OCI-LY7 (cell line): ENCODE measurements at regions not wholly inside any gene's neighbourhood (a gene's known extent, or its start where the extent isn't known, plus 50 kb on each side); places are given as distances from the start of the nearest gene placed in this dataset.

Experiments
- BruUV-seq: library from RNA; stranded (reverse); fragments of 400-500 nt; replicated peaks from 2 replicates; lab custom pipeline; 2021; lab: Mats Ljungman, UMichigan
- CTCF ChIA-PET: fragments of 300-600 bp; sonication (Branson Sonifier 250); formaldehyde crosslinking; loops from one replicate; lab custom pipeline; 2022; ENCODE audit warnings: antibody characterized with exemption; ENCODE audit not compliant: unreplicated experiment; lab: Charles Lee
- POLR2A ChIA-PET: fragments of 300-600 bp; sonication (Branson Sonifier 250); formaldehyde crosslinking; loops from one replicate; lab custom pipeline; 2022; ENCODE audit warnings: antibody characterized with exemption; lab: Charles Lee
- DNase-seq: peaks from one replicate; pipeline ENCODE4 v3.0.0-alpha.2; 2015; ENCODE audit warnings: low spot score
- H2AFZ ChIP-seq: fragments of 200-600 bp; sonication (generic), shearing (Covaris generic); 2 replicates; pipeline ENCODE4 v1.6.1; 2014; ENCODE audit warnings: mild to moderate bottlenecking, antibody characterized with exemption, low read length, moderate library complexity
- H3K27ac ChIP-seq: fragments of 200-600 bp; sonication (generic); 2 replicates; pipeline ENCODE4 v1.5.1; 2014; ENCODE audit warnings: mixed run types, low read depth, mild to moderate bottlenecking, moderate library complexity, low read length, inconsistent platforms; ENCODE audit not compliant: poor library complexity, severe bottlenecking
- H3K36me3 ChIP-seq: fragments of 200-600 bp; sonication (generic); 2 replicates; pipeline ENCODE4 v1.6.1; 2014; ENCODE audit warnings: mild to moderate bottlenecking, antibody characterized with exemption, low read length, moderate library complexity, mixed read lengths; ENCODE audit not compliant: insufficient read depth
- H3K4me1 ChIP-seq: fragments of 200-600 bp; sonication (generic); 2 replicates; pipeline ENCODE4 v1.5.1; 2014; ENCODE audit warnings: mild to moderate bottlenecking, low read length; ENCODE audit not compliant: insufficient read depth, poor library complexity, severe bottlenecking
- H3K4me2 ChIP-seq: fragments of 200-600 bp; sonication (generic); 2 replicates; pipeline ENCODE4 v1.6.1; 2014; ENCODE audit warnings: mild to moderate bottlenecking, low read length
- H3K4me3 ChIP-seq: fragments of 200-600 bp; sonication (generic); 2 replicates; pipeline ENCODE4 v1.5.1; 2014; ENCODE audit warnings: mild to moderate bottlenecking, low read depth, low read length; ENCODE audit not compliant: poor library complexity, severe bottlenecking
- H3K79me2 ChIP-seq: fragments of 200-600 bp; sonication (generic); 2 replicates; pipeline ENCODE4 v1.6.1; 2016; ENCODE audit warnings: low read depth, mild to moderate bottlenecking, low read length, moderate library complexity, mixed read lengths; ENCODE audit not compliant: insufficient read depth
- H3K9me2 ChIP-seq: fragments of 200-600 bp; sonication (generic); 2 replicates; pipeline ENCODE4 v1.6.1; 2016; ENCODE audit warnings: mild to moderate bottlenecking, low read length, mixed read lengths; ENCODE audit not compliant: insufficient read depth
- H3K9me3 ChIP-seq: fragments of 200-600 bp; sonication (generic); 2 replicates; pipeline ENCODE4 v1.6.1; 2014; ENCODE audit warnings: mild to moderate bottlenecking, mixed run types, low read length, mixed read lengths
- H4K20me1 ChIP-seq: fragments of 200-600 bp; sonication (generic); 2 replicates; pipeline ENCODE4 v1.6.1; 2014; ENCODE audit warnings: mild to moderate bottlenecking, antibody characterized with exemption, low read length, moderate library complexity, mixed read lengths; ENCODE audit not compliant: insufficient read depth
- EZH2phosphoT487 ChIP-seq: fragments of 200-600 bp; sonication (generic); IDR thresholded peaks from 2 replicates; pipeline ENCODE4 v1.6.1; 2018; ENCODE audit warnings: low read depth, borderline replicate concordance, mild to moderate bottlenecking, mixed run types, antibody characterized with exemption, low read length, moderate library complexity, mixed read lengths
- intact Hi-C: fragments of 100-400 bp; cut with micrococcal nuclease; formaldehyde crosslinking; loops from one replicate; pipeline ENCODE4 v1.10.0; 2022; ENCODE audit not compliant: unreplicated experiment
- TF ChIP-seq, protein P1 (sequence below): fragments of 200-600 bp; sonication (generic); conservative IDR thresholded peaks from 2 replicates; pipeline ENCODE4 v1.5.1; 2014; ENCODE audit warnings: mild to moderate bottlenecking, antibody characterized with exemption, low read length, moderate library complexity, mixed read lengths

DNA sequence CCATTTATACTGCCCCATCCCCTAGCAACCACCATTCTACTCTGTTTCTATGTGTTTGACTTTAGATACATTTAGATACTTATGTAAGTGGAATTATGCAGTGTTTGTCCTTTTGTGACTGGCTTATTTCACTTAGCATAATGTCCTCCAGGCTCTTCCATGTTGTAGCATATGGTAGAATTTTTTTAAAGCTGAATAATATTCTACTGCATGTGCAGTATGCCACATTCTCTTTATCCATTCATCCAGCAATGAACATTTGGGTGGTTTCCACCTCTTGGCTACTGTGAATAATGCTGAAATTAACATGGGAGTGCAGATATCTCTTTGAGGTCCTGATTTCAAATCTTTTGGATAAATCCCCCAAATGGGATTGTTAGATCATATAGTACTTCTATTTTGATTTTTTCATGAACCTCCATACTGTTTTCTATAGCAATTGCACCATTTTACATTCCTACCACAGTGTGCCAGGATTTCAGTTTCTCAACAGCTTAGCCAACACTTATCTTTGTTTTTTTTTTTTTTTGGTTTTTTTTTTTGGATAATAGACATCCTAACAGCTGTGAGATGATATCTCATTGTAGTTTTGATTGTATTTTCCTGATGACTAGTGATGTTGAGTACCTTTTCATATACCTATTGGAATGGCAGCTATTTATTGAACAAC lies 105.9 kb upstream of the LNX1 start:
- Histone ChIP-seq H3K9me3 (no peaks in the 10 kb centered on the region), H3K4me1 (peaks cover 21% of the 10 kb centered on the region), H3K27ac (no peak overlapping the region), H3K36me3 (no peaks in the 10 kb centered on the region), H2AFZ (no peak overlapping the region), H4K20me1 (no peaks in the 10 kb centered on the region), H3K79me2 (no peaks in the 10 kb centered on the region), H3K9me2 (no peaks in the 10 kb centered on the region), H3K4me2 (no peak overlapping the region), H3K4me3 (no peak overlapping the region)
- no TSS peak for BruUV-seq
- POLR2A ChIA-PET: interaction anchor here (0.7 to 1.4 kb wide), 2 partner anchors 9 to 342 kb away, joined by 3 read pairs; no protein-coding TSS in a partner anchor
- DNase-seq: no peak
- intact Hi-C loops: no loop called here
- TF ChIP-seq EZH2phosphoT487: no peak
- TF ChIP-seq, protein P1, sequence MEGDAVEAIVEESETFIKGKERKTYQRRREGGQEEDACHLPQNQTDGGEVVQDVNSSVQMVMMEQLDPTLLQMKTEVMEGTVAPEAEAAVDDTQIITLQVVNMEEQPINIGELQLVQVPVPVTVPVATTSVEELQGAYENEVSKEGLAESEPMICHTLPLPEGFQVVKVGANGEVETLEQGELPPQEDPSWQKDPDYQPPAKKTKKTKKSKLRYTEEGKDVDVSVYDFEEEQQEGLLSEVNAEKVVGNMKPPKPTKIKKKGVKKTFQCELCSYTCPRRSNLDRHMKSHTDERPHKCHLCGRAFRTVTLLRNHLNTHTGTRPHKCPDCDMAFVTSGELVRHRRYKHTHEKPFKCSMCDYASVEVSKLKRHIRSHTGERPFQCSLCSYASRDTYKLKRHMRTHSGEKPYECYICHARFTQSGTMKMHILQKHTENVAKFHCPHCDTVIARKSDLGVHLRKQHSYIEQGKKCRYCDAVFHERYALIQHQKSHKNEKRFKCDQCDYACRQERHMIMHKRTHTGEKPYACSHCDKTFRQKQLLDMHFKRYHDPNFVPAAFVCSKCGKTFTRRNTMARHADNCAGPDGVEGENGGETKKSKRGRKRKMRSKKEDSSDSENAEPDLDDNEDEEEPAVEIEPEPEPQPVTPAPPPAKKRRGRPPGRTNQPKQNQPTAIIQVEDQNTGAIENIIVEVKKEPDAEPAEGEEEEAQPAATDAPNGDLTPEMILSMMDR: no peak
- CTCF ChIA-PET: no interaction called here

DNA sequence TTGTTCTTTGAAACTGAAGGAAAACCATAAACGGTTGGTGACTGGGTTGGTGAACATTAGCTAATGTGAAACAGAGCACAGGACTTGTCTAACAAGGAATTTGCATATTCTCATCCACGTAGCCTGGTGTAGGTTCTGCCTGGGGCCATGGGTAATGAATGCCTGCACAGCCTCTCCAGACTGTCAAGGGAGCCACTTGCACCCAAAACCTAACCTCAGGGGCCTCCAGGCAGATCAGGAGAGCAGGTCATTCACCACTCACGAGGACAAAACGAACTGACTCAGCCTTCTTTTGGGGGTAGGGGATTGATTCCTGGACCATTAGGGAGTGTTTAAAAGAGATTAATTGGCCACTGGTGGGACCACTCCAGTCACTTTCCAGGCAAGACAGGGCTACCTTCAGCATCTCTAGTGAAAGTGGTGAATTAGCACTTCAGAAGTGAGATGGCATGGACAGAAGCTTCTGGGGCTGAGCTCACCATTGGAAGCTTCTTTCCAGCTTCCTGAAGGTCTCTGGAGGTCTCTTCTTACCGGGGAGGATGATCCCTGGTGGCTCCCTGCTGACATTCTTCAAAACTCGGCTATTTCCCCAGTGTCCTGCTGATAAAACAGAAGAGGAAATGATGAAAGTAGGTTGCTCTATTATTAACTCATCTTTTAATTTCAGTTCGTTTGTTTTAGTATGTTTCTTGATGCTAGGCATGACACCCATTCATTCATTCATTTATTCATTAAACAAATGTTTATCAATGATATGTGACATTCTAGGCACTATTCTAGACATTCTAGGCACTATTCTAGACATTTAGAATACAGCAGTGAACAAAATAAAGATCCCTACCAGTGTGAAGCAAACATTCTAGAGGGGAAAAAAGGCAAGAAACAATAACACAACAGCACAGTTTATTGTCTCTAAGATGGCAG lies 104.5 kb upstream of the LNX1 start:
- ChIA-PET CTCF (no interaction called here), POLR2A (interaction anchor here (0.5 to 0.7 kb wide), 2 partner anchors 15 to 114 kb away, joined by 3 read pairs; no protein-coding TSS in a partner anchor)
- BruUV-seq: no TSS peak
- DNase-seq: no peak
- TF ChIP-seq, protein P1: no peak
- no peak for TF ChIP-seq EZH2phosphoT487
- H3K36me3 ChIP-seq: no peaks in the 10 kb centered on the region
- H3K4me1 ChIP-seq: peaks cover 11% of the 10 kb centered on the region
- H3K27ac ChIP-seq: no peak overlapping the region
- no peaks in the 10 kb centered on the region for H4K20me1 ChIP-seq
- no peaks in the 10 kb centered on the region for H3K79me2 ChIP-seq
- no peak overlapping the region for H3K4me3 ChIP-seq
- peak overlapping the region; percentile 36 for H3K4me2 ChIP-seq
- H2AFZ ChIP-seq: peak overlapping the region; percentile 43; the same call in 1 of the 2 replicates
- intact Hi-C loops: no loop called here
- H3K9me3 ChIP-seq: no peaks in the 10 kb centered on the region
- no peaks in the 10 kb centered on the region for H3K9me2 ChIP-seq
